HL-60 (cell line): ENCODE measurements at regions not wholly inside any gene's neighbourhood (a gene's known extent, or its start where the extent isn't known, plus 50 kb on each side); places are given as distances from the start of the nearest gene placed in this dataset.

Experiments
- CTCF ChIP-seq: IDR thresholded peaks from one replicate; pipeline ENCODE4 v1.5.1; 2011; ENCODE audit warnings: low read length, control low read depth, inconsistent platforms; ENCODE audit not compliant: insufficient read depth
- POLR2AphosphoS5 ChIP-seq: IDR thresholded peaks from 2 replicates; pipeline ENCODE4 v1.6.1; 2012; ENCODE audit warnings: low read depth

GRCh38 chr17:77849239-77849638 is 109.3 kb upstream of the TNRC6C start:
- no peak for TF ChIP-seq POLR2AphosphoS5
- TF ChIP-seq CTCF: no peak
